ENCODE measurements at regions not wholly inside any gene's neighbourhood (a gene's known extent, or its start where the extent isn't known, plus 50 kb on each side); places are given as distances from the start of the nearest gene placed in this dataset.

DNA sequence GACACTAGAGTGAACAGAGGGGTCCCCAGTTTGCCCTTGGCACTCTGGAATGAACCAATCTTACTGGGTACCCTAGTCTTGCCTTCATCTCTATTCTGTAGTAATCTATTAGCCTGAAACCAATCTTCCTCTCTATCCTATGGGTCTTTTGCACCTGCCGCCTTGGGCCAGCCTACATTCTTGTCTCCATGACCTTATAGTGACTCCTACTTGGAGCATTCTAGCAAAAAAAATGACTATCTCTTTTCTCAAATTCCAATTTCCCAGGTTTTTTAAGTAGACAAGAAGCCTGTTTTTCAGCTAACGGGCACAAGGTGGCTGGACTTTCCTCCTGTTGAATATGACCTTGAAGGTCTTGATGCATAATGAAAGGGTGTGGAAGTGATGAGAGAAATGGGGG lies 568.7 kb downstream of the TRAM1L1 start:
- intact Hi-C loops (cut with DNase I), result no loop called here
- Histone ChIP-seq H3K9me3 (no peaks in the 10 kb centered on the region), H3K36me3 (no peaks in the 10 kb centered on the region), H3K27me3 (no peaks in the 10 kb centered on the region), H3K27ac (no peak overlapping the region), H3K4me1 (no peaks in the 10 kb centered on the region), H3K4me3 (no peak overlapping the region)
- 74 to 86% methylated on average over 2 of the region's 2 CpGs for WGBS, 2 donors
- TF ChIP-seq POLR2AphosphoS5 (IDR thresholded peaks at IDR 0.05), result no peak
- TF ChIP-seq, protein P1, sequence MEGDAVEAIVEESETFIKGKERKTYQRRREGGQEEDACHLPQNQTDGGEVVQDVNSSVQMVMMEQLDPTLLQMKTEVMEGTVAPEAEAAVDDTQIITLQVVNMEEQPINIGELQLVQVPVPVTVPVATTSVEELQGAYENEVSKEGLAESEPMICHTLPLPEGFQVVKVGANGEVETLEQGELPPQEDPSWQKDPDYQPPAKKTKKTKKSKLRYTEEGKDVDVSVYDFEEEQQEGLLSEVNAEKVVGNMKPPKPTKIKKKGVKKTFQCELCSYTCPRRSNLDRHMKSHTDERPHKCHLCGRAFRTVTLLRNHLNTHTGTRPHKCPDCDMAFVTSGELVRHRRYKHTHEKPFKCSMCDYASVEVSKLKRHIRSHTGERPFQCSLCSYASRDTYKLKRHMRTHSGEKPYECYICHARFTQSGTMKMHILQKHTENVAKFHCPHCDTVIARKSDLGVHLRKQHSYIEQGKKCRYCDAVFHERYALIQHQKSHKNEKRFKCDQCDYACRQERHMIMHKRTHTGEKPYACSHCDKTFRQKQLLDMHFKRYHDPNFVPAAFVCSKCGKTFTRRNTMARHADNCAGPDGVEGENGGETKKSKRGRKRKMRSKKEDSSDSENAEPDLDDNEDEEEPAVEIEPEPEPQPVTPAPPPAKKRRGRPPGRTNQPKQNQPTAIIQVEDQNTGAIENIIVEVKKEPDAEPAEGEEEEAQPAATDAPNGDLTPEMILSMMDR (IDR thresholded peaks at IDR 0.05), result no peak
- DNase-seq, result no peak

DNA sequence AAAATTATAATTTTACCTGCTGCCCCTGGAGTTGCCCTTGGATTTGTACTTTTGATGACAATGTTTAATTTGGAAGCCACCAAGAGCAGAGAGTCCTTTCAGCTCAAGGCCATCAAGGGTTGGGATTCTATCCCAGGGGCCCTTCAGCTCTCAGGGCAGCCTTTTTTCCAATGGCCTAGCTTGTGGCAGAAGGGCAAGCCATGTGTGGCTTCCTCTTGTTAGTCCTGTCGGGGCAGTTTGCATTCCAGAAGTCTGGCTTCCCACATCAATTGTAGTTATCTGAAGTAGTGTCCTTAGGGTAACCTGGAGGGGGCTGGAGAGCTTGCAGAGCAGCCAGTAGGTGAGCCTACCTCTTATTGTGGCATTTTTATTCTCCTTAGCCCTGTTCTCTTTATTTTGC lies 569.4 kb downstream of the TRAM1L1 start:
- no peaks in the 10 kb centered on the region for H3K27me3 ChIP-seq
- TF ChIP-seq POLR2AphosphoS5 (IDR thresholded peaks at IDR 0.05) (no peak), POLR2A (IDR thresholded peaks at IDR 0.05) (no peak)
- H3K27ac ChIP-seq, result no peak overlapping the region
- no peaks in the 10 kb centered on the region for H3K36me3 ChIP-seq
- no peak overlapping the region for H3K4me3 ChIP-seq
- 37 to 53% methylated on average over 1 of the region's 1 CpG for WGBS, 2 donors
- no peaks in the 10 kb centered on the region for H3K4me1 ChIP-seq
- intact Hi-C loops (cut with DNase I), result no loop called here
- no peak for DNase-seq
- no peaks in the 10 kb centered on the region for H3K9me3 ChIP-seq

DNA sequence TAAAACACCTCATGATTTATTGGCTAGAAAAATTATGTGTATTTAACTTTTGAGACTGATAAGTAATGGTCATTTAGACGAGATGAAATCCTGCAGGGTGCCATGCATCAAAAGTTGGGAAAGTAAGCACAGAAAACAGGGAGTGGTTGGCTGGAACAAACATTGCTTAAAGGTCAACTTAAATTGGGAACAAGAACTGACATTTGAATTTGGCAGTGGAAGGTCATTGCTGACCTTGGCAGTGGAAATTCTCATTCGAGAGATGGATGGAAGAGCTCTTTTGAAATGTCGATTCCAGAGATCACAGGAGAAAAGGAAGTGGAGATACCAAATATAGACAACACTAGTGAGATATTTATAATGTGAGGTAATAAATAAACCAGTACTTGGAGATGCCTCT lies 572.8 kb downstream of the TRAM1L1 start:
- Histone ChIP-seq H3K9me3 (no peaks in the 10 kb centered on the region), H3K27ac (no peak overlapping the region), H3K27me3 (no peaks in the 10 kb centered on the region), H3K4me3 (no peak overlapping the region), H3K36me3 (no peaks in the 10 kb centered on the region), H3K4me1 (no peaks in the 10 kb centered on the region)
- DNase-seq, result no peak
- intact Hi-C loops (cut with DNase I), result no loop called here
- no peak for TF ChIP-seq POLR2AphosphoS5 (IDR thresholded peaks at IDR 0.05)
- TF ChIP-seq, protein P1 (IDR thresholded peaks at IDR 0.05), result no peak
- TF ChIP-seq EP300 (IDR thresholded peaks at IDR 0.05), result no peak
- TF ChIP-seq POLR2A (IDR thresholded peaks at IDR 0.05), result no peak
- WGBS, 2 donors, result 55 to 64% methylated on average over 3 of the region's 3 CpGs

DNA sequence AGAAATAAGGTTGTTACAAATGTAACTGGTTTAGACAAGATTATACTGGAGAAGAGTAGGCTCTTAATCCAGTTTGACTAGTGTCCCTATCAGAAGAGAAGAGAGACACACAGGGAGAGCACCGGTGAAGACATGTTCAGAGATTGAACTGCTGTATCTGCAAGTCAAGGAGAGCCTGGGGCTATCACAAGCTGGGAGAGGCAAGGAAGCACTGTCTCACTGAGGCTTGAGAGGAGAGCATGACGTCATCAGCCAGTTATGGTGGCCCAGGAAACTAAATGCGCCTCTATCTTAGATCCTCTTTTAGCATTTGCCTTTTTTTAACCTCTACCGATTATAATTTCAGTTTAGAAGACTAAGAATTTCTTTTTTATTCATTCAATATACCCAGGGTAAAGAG lies 583.4 kb downstream of the TRAM1L1 start:
- no peaks in the 10 kb centered on the region for H3K36me3 ChIP-seq
- WGBS, 2 donors, result 77 to 86% methylated on average over 4 of the region's 4 CpGs
- no peaks in the 10 kb centered on the region for H3K4me1 ChIP-seq
- H3K9me3 ChIP-seq, result no peaks in the 10 kb centered on the region
- no peak for DNase-seq
- H3K4me3 ChIP-seq, result no peak overlapping the region
- no peak for TF ChIP-seq POLR2AphosphoS5 (IDR thresholded peaks at IDR 0.05)
- TF ChIP-seq POLR2A (IDR thresholded peaks at IDR 0.05), result no peak
- TF ChIP-seq, protein P1 (IDR thresholded peaks at IDR 0.05), result no peak
- no peak for TF ChIP-seq EP300 (IDR thresholded peaks at IDR 0.05)
- intact Hi-C loops (cut with DNase I), result no loop called here
- H3K27ac ChIP-seq, result no peak overlapping the region
- no peaks in the 10 kb centered on the region for H3K27me3 ChIP-seq

DNA sequence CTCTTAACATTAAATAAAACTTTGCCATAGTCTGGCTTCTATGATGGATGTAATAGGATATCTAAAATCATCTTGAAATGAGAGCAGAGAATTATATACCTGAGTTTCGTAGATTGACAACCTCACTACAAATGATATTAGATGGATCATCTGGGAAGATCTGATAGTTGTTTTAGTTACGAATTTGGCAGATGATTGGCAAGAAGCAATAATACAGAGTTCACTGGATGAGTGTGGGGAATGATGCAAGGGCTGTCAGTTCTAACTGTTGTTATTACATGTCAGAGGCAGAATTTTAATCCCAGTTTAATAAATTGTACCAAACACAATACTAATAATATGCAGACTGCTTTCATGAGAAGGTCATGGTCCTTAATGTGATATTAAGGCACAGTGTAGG lies 585.2 kb downstream of the TRAM1L1 start:
- TF ChIP-seq POLR2AphosphoS5 (IDR thresholded peaks at IDR 0.05) (no peak), EP300 (IDR thresholded peaks at IDR 0.05) (no peak), POLR2A (IDR thresholded peaks at IDR 0.05) (no peak)
- TF ChIP-seq, protein P1 (IDR thresholded peaks at IDR 0.05), result no peak
- WGBS, 2 donors, result 67 to 83% methylated on average over 2 of the region's 2 CpGs

More for the DNA sequence above, 585.2 kb downstream of the TRAM1L1 start:
- no peak overlapping the region for H3K27ac ChIP-seq
- no peaks in the 10 kb centered on the region for H3K27me3 ChIP-seq
- H3K9me3 ChIP-seq, result no peaks in the 10 kb centered on the region
- intact Hi-C loops (cut with DNase I), result no loop called here
- no peak overlapping the region for H3K4me3 ChIP-seq
- no peaks in the 10 kb centered on the region for H3K4me1 ChIP-seq
- DNase-seq, result no peak
- H3K36me3 ChIP-seq, result no peaks in the 10 kb centered on the region

Data from sigmoid colon (tissue), 6 donors.